HG02678 (cell line): ENCODE measurements at regions not wholly inside any gene's neighbourhood (a gene's known extent, or its start where the extent isn't known, plus 50 kb on each side); places are given as distances from the start of the nearest gene placed in this dataset.
"Not testable (repeated sequence)": the region's sequence is repeated elsewhere in the genome, so short reads cannot be mapped to it uniquely, and the experiment has no call there.

Experiments used
- ATAC-seq: cut with Tn5 transposase; IDR thresholded peaks from one replicate; pipeline ENCODE4 v1.9.1; 2021; ENCODE audit warnings: mild to moderate bottlenecking, moderate library complexity; ENCODE audit not compliant: unreplicated experiment

GRCh38 chrX:117689956-117690355 lies 426.7 kb downstream of the KLHL13 start:
- no peak for ATAC-seq

- ATAC-seq, result no peak
Measured at GRCh38 chrX:117680286-117680685, 436.3 kb downstream of the KLHL13 start.

GRCh38 chrX:117653396-117653795 lies 463.2 kb downstream of the KLHL13 start:
- no peak for ATAC-seq

GRCh38 chrX:117645639-117646038 lies 471.0 kb downstream of the KLHL13 start:
- no peak for ATAC-seq

GRCh38 chrX:117641913-117642656 lies 474.5 kb downstream of the KLHL13 start:
- ATAC-seq, result no peak

- no peak for ATAC-seq
Measured at GRCh38 chrX:117636826-117637225, 479.8 kb downstream of the KLHL13 start.

GRCh38 chrX:117633277-117633676 lies 483.3 kb downstream of the KLHL13 start:
- no peak for ATAC-seq

GRCh38 chrX:117628381-117628780 lies 488.2 kb downstream of the KLHL13 start:
- ATAC-seq, result no peak

GRCh38 chrX:117610806-117611205 lies 505.8 kb downstream of the KLHL13 start:
- no peak for ATAC-seq

GRCh38 chrX:117610049-117610448 lies 506.6 kb downstream of the KLHL13 start:
- ATAC-seq, result no peak

- no peak for ATAC-seq
Measured at GRCh38 chrX:117607561-117607960, 509.0 kb downstream of the KLHL13 start.

GRCh38 chrX:117606101-117606500 lies 510.5 kb downstream of the KLHL13 start:
- not testable (repeated sequence) for ATAC-seq

- no peak for ATAC-seq
Measured at GRCh38 chrX:117570160-117570559, 546.5 kb downstream of the KLHL13 start.

GRCh38 chrX:117568238-117568637 lies 548.4 kb downstream of the KLHL13 start:
- ATAC-seq, result no peak

GRCh38 chrX:117543885-117544284 lies 572.7 kb downstream of the KLHL13 start:
- ATAC-seq, result no peak

- no peak for ATAC-seq
Measured at GRCh38 chrX:117539090-117539418, 577.6 kb downstream of the KLHL13 start.

- ATAC-seq, result no peak
Measured at GRCh38 chrX:117538178-117539089, 578.2 kb downstream of the KLHL13 start.

GRCh38 chrX:117532339-117532738 lies 584.3 kb downstream of the KLHL13 start:
- no peak for ATAC-seq

GRCh38 chrX:117522725-117523700 lies 593.6 kb downstream of the KLHL13 start:
- no peak for ATAC-seq

GRCh38 chrX:117517994-117518393 lies 598.6 kb downstream of the KLHL13 start:
- no peak for ATAC-seq

GRCh38 chrX:117511379-117511778 lies 605.2 kb downstream of the KLHL13 start:
- no peak for ATAC-seq
